Fibroblast of skin of left biceps (primary cell): ENCODE measurements at regions not wholly inside any gene's neighbourhood (a gene's known extent, or its start where the extent isn't known, plus 50 kb on each side); places are given as distances from the start of the nearest gene placed in this dataset.

ENCODE experiments used
- DNase-seq, 2 experiments: peaks; one replicate each; pipeline ENCODE4 v3.0.0-alpha.2; 2013; ENCODE audit warnings: low read depth in 2 of 2

DNA sequence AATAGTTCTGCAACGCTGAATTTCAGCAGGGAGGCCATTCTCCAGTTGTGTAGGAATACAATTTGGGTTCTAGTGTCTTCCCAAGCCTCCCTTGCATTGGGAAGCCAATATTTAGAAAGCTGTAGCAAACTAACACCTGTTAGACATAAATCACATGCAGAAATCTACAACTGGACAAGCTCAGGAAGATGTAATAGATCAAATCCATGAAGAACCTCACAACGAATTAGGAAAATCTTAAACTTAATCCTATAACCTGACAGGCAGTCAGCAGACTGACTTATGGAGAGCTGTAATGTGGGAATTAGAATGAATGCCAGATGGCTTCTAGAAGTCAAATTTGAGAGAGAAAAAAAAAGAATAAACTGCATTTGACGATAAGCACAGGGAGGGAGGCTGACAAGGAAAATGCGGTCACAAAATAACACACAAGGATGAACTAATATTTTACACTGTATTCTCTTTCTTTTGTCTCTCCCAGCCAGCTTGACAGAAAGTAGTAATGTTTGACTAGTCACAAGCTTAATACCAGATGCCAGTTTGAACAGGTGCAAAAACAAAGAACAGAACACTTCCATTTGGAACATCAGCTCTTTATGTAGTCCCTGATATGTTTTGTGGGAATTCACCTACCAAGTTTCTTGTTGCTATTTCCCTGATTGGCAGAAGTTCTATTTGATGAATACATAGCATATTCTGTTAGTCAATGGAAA, 50.8 kb upstream of the FANCL start:
- no peak for DNase-seq
